ENCODE measurements at regions not wholly inside any gene's neighbourhood (a gene's known extent, or its start where the extent isn't known, plus 50 kb on each side); places are given as distances from the start of the nearest gene placed in this dataset.

DNA sequence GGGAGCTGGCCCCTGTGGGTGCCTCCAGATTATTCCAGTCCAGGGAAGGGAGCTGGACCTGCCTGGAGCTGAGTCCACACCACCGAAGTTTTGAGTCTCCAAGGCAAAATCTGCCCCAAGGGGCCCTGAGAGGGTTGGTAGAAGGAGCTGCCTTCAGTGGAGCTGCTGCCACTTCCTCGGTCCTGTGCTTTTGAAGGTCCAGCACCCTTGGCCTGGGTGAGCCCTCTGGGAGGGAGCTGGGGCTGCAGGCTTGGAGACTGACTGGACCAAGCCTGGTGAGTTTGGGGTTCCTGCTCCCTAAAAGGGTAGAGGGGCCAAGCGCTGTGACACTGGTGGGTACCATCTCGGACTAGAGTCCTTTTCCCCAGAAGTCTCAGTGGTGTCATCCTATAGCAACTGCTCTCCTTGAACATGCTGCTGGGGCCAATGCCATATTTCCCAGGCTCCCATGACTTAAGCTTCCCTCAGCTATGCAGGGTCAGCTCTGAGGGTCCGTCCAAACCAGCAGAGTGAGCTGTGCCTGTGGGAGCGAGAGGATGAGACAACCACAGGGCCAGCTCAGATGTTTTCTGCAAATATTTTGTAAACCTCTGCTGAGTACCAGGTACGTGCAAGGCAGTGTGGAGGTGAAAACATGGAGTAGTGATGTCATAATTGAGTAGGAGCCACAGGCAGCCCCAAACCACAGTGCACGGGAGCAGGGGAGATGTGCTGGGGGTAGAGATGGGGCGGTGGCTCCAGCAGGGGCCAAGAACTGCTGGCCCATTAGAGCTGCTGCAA, 96.0 kb downstream of the ABHD5 start:
- Histone ChIP-seq H2BK15ac (ENCODE audit: low read depth, low read length) (no peak overlapping the region), H3K23ac (ENCODE audit: low read depth, low read length) (no peak overlapping the region), H2BK120ac (ENCODE audit: low read depth, low read length) (no peak overlapping the region), H3K4me2 (ENCODE audit: low read depth, low read length) (no peak overlapping the region), H3K27me3 (ENCODE audit: control insufficient read depth, insufficient read depth, low read length) (peaks cover 48% of the 10 kb centered on the region), H4K91ac (ENCODE audit: insufficient read depth, low read depth, low read length) (no peak overlapping the region), H3K14ac (replicated peaks; ENCODE audit: low read depth, low read length) (no peak overlapping the region), H4K20me1 (ENCODE audit: insufficient read depth, low read length) (no peaks in the 10 kb centered on the region), H3K79me1 (ENCODE audit: low read depth in 1 of 2, low read length in 2 of 2) (no peaks in the 10 kb centered on the region), H2AFZ (replicated peaks; ENCODE audit: low read length, poor library complexity) (no peak overlapping the region), H3K9me3 (ENCODE audit: control insufficient read depth, insufficient read depth, low read length) (no peaks in the 10 kb centered on the region), H3K4me1 (ENCODE audit: control insufficient read depth, insufficient read depth, low read length) (no peaks in the 10 kb centered on the region), H2AK5ac (ENCODE audit: low read depth, low read length) (no peak overlapping the region), H2BK20ac (ENCODE audit: low read depth, low read length) (no peak overlapping the region), H3K18ac (ENCODE audit: low read depth, low read length) (no peak overlapping the region), H3K4me3 (ENCODE audit: insufficient read depth, low read depth, low read length) (no peak overlapping the region), H2BK5ac (ENCODE audit: low read depth, low read length, poor library complexity, severe bottlenecking) (no peak overlapping the region), H4K5ac (ENCODE audit: low read depth, low read length) (no peak overlapping the region), H3K9me1 (ENCODE audit: insufficient read depth, low read length) (no peaks in the 10 kb centered on the region; the same call in 1 of the 2 replicates), H3K4ac (ENCODE audit: low read depth, low read length) (no peak overlapping the region), H3K56ac (ENCODE audit: extremely low read depth, insufficient read depth, low read length) (no peak overlapping the region), H2AK9ac (replicated peaks; ENCODE audit: low read depth, low read length, poor library complexity) (no peak overlapping the region), H4K8ac (ENCODE audit: low read depth in 2 of 2, low read length in 2 of 2) (no peak overlapping the region), H3K9ac (ENCODE audit: low read depth, low read length) (no peak overlapping the region), H3K27ac (ENCODE audit: insufficient read depth, low read length) (no peak overlapping the region), H3K36me3 (ENCODE audit: control insufficient read depth, insufficient read depth, low read length) (no peaks in the 10 kb centered on the region)
- dilution Hi-C loops (cut with HindIII; ENCODE audit: low sequenced_read_pairs, unreplicated experiment) (no loop called here), in situ Hi-C loops (cut with MboI; ENCODE audit: low sequenced_read_pairs) (no loop called here), intact Hi-C loops (cut with micrococcal nuclease) (no loop called here)
- 73% methylated on average over 6 of the region's 9 CpGs; no CpG with 5 or more reads in 1 of the 2 experiments for WGBS, 2 experiments (ENCODE audit: extremely low coverage in 2 of 2, insufficient read length in 1 of 2)
- TF ChIP-seq RCOR1 (IDR thresholded peaks at IDR 0.05; ENCODE audit: insufficient replicate concordance, low read length) = no peak
- TF ChIP-seq RAD21 (IDR thresholded peaks at IDR 0.05; ENCODE audit: low read length) = no peak
- no peak for TF ChIP-seq BHLHE40 (IDR thresholded peaks at IDR 0.05; ENCODE audit: low read depth, low read length)
- no peak for TF ChIP-seq SMC3 (IDR thresholded peaks at IDR 0.05; ENCODE audit: low read depth, low read length)
- TF ChIP-seq CHD1 (IDR thresholded peaks at IDR 0.05; ENCODE audit: low read depth, low read length) = no peak
- no peak for TF ChIP-seq POLR2A (IDR thresholded peaks at IDR 0.05; ENCODE audit: low read depth, low read length)
- TF ChIP-seq, protein P1, sequence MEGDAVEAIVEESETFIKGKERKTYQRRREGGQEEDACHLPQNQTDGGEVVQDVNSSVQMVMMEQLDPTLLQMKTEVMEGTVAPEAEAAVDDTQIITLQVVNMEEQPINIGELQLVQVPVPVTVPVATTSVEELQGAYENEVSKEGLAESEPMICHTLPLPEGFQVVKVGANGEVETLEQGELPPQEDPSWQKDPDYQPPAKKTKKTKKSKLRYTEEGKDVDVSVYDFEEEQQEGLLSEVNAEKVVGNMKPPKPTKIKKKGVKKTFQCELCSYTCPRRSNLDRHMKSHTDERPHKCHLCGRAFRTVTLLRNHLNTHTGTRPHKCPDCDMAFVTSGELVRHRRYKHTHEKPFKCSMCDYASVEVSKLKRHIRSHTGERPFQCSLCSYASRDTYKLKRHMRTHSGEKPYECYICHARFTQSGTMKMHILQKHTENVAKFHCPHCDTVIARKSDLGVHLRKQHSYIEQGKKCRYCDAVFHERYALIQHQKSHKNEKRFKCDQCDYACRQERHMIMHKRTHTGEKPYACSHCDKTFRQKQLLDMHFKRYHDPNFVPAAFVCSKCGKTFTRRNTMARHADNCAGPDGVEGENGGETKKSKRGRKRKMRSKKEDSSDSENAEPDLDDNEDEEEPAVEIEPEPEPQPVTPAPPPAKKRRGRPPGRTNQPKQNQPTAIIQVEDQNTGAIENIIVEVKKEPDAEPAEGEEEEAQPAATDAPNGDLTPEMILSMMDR (conservative IDR thresholded peaks at IDR 0.05; ENCODE audit: low read depth, low read length) = no peak
- TF ChIP-seq FOS (IDR thresholded peaks at IDR 0.05; ENCODE audit: low read depth, low read length) = no peak
- TF ChIP-seq CEBPB (IDR thresholded peaks at IDR 0.05; ENCODE audit: low read depth, low read length) = no peak
- TF ChIP-seq USF2 (IDR thresholded peaks at IDR 0.05; ENCODE audit: low read depth, low read length) = no peak
- no peak for TF ChIP-seq ELK1 (IDR thresholded peaks at IDR 0.05; ENCODE audit: borderline replicate concordance, low read depth, low read length)
- TF ChIP-seq MXI1 (IDR thresholded peaks at IDR 0.05; ENCODE audit: borderline replicate concordance, low read depth, low read length) = no peak
- no peak for TF ChIP-seq RFX5 (IDR thresholded peaks at IDR 0.05; ENCODE audit: low read depth, low read length)
- no peak for TF ChIP-seq NFE2L2 (IDR thresholded peaks at IDR 0.05; ENCODE audit: low read depth, low read length)
- no peak for TF ChIP-seq MAFK (IDR thresholded peaks at IDR 0.05; ENCODE audit: low read depth, low read length)
- no peak for TF ChIP-seq MAZ (IDR thresholded peaks at IDR 0.05; ENCODE audit: borderline replicate concordance, low read depth, low read length)
- CTCF ChIA-PET = no interaction called here
- POLR2A ChIA-PET (ENCODE audit: unreplicated experiment) = no interaction called here
- ATAC-seq (ENCODE audit: low read depth) (no peak), DNase-seq (no peak)
- no TSS peak for BruUV-seq (replicated peaks)

Measured in IMR-90 (cell line).